ENCODE measurements at regions not wholly inside any gene's neighbourhood (a gene's known extent, or its start where the extent isn't known, plus 50 kb on each side); places are given as distances from the start of the nearest gene placed in this dataset.

GRCh38 chr1:234968451-234968850 is 160.2 kb downstream of the TOMM20 start:
- no peaks in the 10 kb centered on the region for H3K27me3 ChIP-seq (replicated peaks; ENCODE audit: control insufficient read depth, insufficient read depth, low read length)
- no peaks in the 10 kb centered on the region for H3K36me3 ChIP-seq (ENCODE audit: control insufficient read depth, insufficient read depth, low read length)
- DNase-seq (ENCODE audit: extremely low read depth, insufficient read length) = no peak
- no peak for TF ChIP-seq CTCF (IDR thresholded peaks at IDR 0.05; ENCODE audit: insufficient read depth, low read length, poor library complexity, severe bottlenecking)
- no peak overlapping the region for H3K4me3 ChIP-seq (replicated peaks; ENCODE audit: low read depth, low read length)

- no peaks in the 10 kb centered on the region for H3K36me3 ChIP-seq (ENCODE audit: control insufficient read depth, insufficient read depth, low read length)
- DNase-seq (ENCODE audit: extremely low read depth, insufficient read length) = no peak
- no peak overlapping the region for H3K4me3 ChIP-seq (replicated peaks; ENCODE audit: low read depth, low read length)
- H3K27me3 ChIP-seq (replicated peaks; ENCODE audit: control insufficient read depth, insufficient read depth, low read length) = no peaks in the 10 kb centered on the region
- no peak for TF ChIP-seq CTCF (IDR thresholded peaks at IDR 0.05; ENCODE audit: insufficient read depth, low read length, poor library complexity, severe bottlenecking)
Measured at GRCh38 chr1:234967121-234967520, 161.5 kb downstream of the TOMM20 start.

- no peak for DNase-seq (ENCODE audit: extremely low read depth, insufficient read length)
- no peak for TF ChIP-seq CTCF (IDR thresholded peaks at IDR 0.05; ENCODE audit: insufficient read depth, low read length, poor library complexity, severe bottlenecking)
- H3K36me3 ChIP-seq (ENCODE audit: control insufficient read depth, insufficient read depth, low read length) = no peaks in the 10 kb centered on the region
- no peaks in the 10 kb centered on the region for H3K27me3 ChIP-seq (replicated peaks; ENCODE audit: control insufficient read depth, insufficient read depth, low read length)
- no peak overlapping the region for H3K4me3 ChIP-seq (replicated peaks; ENCODE audit: low read depth, low read length)
Measured at GRCh38 chr1:234965111-234965510, 163.5 kb downstream of the TOMM20 start.

GRCh38 chr1:234963904-234964702 is 164.5 kb downstream of the TOMM20 start:
- H3K27me3 ChIP-seq (replicated peaks; ENCODE audit: control insufficient read depth, insufficient read depth, low read length) = no peaks in the 10 kb centered on the region
- DNase-seq (ENCODE audit: extremely low read depth, insufficient read length) = no peak
- H3K4me3 ChIP-seq (replicated peaks; ENCODE audit: low read depth, low read length) = no peak overlapping the region
- no peak for TF ChIP-seq CTCF (IDR thresholded peaks at IDR 0.05; ENCODE audit: insufficient read depth, low read length, poor library complexity, severe bottlenecking)
- H3K36me3 ChIP-seq (ENCODE audit: control insufficient read depth, insufficient read depth, low read length) = no peaks in the 10 kb centered on the region

GRCh38 chr1:234963180-234963903 is 165.3 kb downstream of the TOMM20 start:
- H3K36me3 ChIP-seq (ENCODE audit: control insufficient read depth, insufficient read depth, low read length) = no peaks in the 10 kb centered on the region
- no peak overlapping the region; the same call in 1 of the 2 replicates for H3K4me3 ChIP-seq (replicated peaks; ENCODE audit: low read depth, low read length)
- peak; percentile 96 for DNase-seq (ENCODE audit: extremely low read depth, insufficient read length)
- TF ChIP-seq CTCF (IDR thresholded peaks at IDR 0.05; ENCODE audit: insufficient read depth, low read length, poor library complexity, severe bottlenecking) = no peak
- H3K27me3 ChIP-seq (replicated peaks; ENCODE audit: control insufficient read depth, insufficient read depth, low read length) = no peaks in the 10 kb centered on the region

All from GM06990 (cell line).